Stimulated activated CD4-positive, alpha-beta T cell treated with anti-CD3 and anti-CD28 coated beads, Interleukin-2, amount 100 ng/mL, for 4 hours (primary cell): ENCODE measurements at regions not wholly inside any gene's neighbourhood (a gene's known extent, or its start where the extent isn't known, plus 50 kb on each side); places are given as distances from the start of the nearest gene placed in this dataset.

Experiments
- DNase-seq: peaks from one replicate; pipeline ENCODE4 v3.0.0-alpha.2; 2020; ENCODE audit warnings: low read depth

- DNase-seq: no peak
These were observed 1599.0 kb upstream of the LRRTM1 start for GRCh38 chr2:81903534-81903933.

GRCh38 chr2:81901017-81901416 is 1596.5 kb upstream of the LRRTM1 start:
- no peak for DNase-seq

GRCh38 chr2:81895620-81896250 is 1591.2 kb upstream of the LRRTM1 start:
- no peak for DNase-seq

GRCh38 chr2:81894451-81894990 is 1590.0 kb upstream of the LRRTM1 start:
- DNase-seq: no peak

- no peak for DNase-seq
These were observed 1572.1 kb upstream of the LRRTM1 start for GRCh38 chr2:81876624-81877023.

GRCh38 chr2:81872006-81872405 is 1567.5 kb upstream of the LRRTM1 start:
- no peak for DNase-seq

GRCh38 chr2:81870119-81870518 is 1565.6 kb upstream of the LRRTM1 start:
- DNase-seq: no peak

GRCh38 chr2:81858998-81859397 is 1554.4 kb upstream of the LRRTM1 start:
- no peak for DNase-seq

GRCh38 chr2:81853341-81853740 is 1548.8 kb upstream of the LRRTM1 start:
- no peak for DNase-seq

GRCh38 chr2:81852651-81853050 is 1548.1 kb upstream of the LRRTM1 start:
- DNase-seq: no peak

- no peak for DNase-seq
These were observed 1535.2 kb upstream of the LRRTM1 start for GRCh38 chr2:81839780-81840179.

- no peak for DNase-seq
These were observed 1530.9 kb upstream of the LRRTM1 start for GRCh38 chr2:81835321-81836000.

- DNase-seq: no peak
These were observed 1482.3 kb upstream of the LRRTM1 start for GRCh38 chr2:81786811-81787210.

GRCh38 chr2:81767187-81767912 is 1462.8 kb upstream of the LRRTM1 start:
- DNase-seq: no peak

GRCh38 chr2:81747481-81748070 is 1443.0 kb upstream of the LRRTM1 start:
- no peak for DNase-seq

- no peak for DNase-seq
These were observed 1435.4 kb upstream of the LRRTM1 start for GRCh38 chr2:81739966-81740365.

- no peak for DNase-seq
These were observed 1430.4 kb upstream of the LRRTM1 start for GRCh38 chr2:81734981-81735380.

- DNase-seq: no peak
These were observed 1410.3 kb upstream of the LRRTM1 start for GRCh38 chr2:81714817-81715216.

- no peak for DNase-seq
These were observed 1402.3 kb upstream of the LRRTM1 start for GRCh38 chr2:81706856-81707255.

GRCh38 chr2:81703831-81704230 is 1399.3 kb upstream of the LRRTM1 start:
- no peak for DNase-seq

- DNase-seq: no peak
These were observed 1388.0 kb upstream of the LRRTM1 start for GRCh38 chr2:81692566-81692965.

GRCh38 chr2:81675641-81676040 is 1371.1 kb upstream of the LRRTM1 start:
- no peak for DNase-seq

GRCh38 chr2:81672923-81673322 is 1368.4 kb upstream of the LRRTM1 start:
- no peak for DNase-seq
